NCI-H1417 treated with DMSO at 0.1 percent for 48 hours (cell line): ENCODE measurements at regions not wholly inside any gene's neighbourhood (a gene's known extent, or its start where the extent isn't known, plus 50 kb on each side); places are given as distances from the start of the nearest gene placed in this dataset.
"Not testable (repeated sequence)": the region's sequence is repeated elsewhere in the genome, so short reads cannot be mapped to it uniquely, and the experiment has no call there.

Source experiments
- DNase-seq: peaks from one replicate; lab custom pipeline; 2025; lab: John Stamatoyannopoulos, UW

DNA sequence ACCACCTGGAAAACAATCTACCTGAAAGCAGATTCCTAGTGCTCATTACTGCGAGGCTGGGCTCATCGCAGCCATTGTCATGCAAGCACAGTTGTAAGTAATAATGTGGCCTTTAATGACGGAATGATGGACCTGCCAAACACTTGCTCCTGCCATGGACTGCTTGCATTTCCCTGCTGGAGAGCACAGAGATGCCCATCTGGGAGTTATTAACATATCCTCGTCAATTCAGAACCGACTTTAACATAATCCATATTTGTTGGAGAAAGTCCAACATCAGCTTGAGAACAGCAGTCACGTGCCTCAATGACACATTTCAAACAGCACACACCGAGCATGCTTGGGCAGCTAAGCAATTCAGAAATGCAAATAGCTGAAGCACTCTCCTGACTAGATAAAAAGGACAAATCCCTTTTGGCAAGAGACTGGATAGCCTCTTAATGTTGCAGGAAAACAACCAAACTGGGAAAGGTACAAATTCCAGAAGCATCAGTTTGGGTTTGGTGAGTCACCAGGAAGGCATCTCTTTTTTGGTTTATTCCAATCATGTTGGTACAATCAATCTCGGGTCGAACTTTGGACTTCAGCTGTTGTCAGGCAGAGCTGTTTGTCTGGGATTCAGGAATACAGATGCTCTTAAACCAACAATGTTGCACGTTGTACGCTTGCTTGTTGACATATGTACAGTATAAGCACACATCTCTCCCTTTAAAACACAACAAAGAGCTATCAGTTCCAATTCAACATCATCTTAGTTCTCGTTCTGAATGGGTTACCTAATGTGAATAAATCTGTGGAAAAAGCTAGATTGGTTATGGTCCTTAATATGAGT lies 395.8 kb downstream of the LNPK start:
- no peak for DNase-seq

DNA sequence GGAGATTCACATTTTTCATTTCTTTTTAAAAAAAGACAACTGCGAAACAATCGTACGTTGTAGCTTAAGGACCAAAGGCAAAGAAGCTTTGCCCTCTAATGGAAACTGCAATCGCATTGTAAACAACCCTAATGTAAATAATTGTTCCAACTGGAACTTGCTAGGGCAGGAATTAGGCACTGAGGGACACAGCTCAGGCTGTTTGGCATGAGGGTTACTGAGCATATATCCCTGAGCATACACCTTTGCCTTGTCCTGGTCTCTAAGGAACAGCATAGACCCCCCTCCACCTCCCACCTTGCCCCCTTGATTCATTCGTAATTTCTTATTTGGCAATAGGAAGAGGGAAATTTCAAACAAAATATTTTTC lies 396.4 kb downstream of the LNPK start:
- DNase-seq: no peak

DNA sequence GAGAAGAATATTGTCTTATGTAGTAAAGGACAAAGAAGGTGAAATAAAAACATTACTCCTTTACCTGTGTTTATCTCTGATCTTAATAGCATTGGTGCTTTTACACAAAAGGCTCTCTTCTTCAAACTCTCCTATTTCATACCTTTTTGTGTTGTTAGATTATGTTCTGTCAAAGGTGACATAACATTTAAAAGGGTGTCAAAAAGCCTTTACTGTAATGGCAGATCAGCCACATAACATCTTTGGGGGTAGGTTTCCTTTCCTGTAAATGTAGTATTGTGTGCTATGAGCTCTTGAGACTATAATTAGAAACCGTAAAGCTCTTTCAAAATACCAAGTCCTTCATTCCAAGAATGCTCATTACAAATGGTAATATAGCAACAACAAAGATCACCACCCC lies 400.1 kb downstream of the LNPK start:
- DNase-seq: no peak

DNA sequence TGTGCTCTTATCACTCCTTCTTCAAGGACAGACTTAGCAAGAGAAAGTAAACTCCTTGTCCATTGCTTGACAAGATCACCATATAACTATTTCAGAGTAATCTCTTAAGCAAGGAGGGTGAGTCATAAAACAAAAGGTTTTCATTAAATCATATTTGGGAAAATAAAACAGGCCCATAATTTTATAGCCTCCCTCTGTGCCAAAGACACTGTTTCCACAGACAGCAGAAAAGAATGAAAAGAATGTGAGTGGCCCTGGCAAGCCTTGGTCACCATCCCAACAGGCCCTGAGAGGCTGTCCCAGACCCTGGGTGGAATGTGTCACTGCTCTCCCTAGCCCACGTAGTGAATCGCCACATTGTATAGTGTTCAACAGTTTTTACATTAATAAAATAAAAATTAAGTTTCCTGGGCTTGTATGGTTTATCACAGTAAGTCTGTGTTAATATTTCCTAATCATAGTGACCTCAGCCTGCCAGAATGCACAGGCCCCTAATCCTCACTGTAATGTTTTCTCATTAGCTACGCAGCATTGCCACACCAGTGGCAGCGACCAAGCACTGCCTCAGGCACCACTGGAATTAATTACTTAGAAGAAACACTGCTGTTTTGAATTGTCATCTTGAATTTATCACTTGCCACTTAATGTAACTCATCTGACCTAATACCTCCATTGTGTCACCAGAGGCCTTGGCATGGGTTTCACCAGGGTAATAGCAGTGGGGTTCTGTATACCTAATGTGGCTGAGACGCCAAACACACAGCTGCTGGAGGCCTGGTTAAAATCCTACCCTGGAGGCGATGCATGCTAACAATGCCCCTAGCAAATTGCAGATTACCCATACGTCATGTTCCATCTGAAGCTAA lies 401.9 kb downstream of the LNPK start:
- DNase-seq: peak; percentile 46

DNA sequence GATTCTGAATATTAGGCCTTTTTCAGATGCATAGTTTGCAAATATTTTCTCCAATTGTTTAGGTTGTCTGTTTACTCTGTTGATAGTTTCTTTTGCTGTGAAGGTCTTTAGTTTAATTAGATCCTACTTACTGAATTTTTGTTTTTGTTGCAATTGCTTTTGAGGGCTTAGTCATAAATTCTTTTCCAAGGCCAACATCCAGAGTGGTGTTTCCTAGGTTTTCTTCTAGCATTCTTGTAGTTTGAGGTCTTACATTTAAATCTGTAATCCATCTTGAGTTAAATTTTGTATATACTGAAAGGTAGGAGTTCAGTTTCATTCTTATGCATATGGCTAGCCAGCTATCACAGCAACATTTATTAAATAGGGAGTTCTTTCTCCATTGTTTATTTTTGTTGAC lies 404.8 kb downstream of the LNPK start:
- DNase-seq: no peak

DNA sequence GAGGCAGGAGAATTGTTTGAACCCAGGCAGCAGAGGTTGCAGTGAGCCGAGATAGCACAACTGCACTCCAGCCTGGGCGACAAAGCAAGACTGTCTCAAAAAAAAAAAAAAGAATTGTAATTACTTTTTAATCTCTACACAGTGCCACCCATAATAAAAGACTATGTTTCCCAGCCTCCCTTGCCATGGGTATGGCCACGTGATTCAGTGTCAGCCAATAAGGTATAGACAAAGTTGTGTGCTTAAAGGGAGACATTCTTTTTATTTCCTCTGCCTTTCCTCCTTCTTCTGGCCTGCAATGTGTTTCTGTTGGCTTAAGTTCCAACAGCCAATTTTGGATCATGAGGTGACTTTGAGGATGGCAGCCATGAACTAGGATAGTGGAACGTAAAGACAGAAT lies 406.9 kb downstream of the LNPK start:
- DNase-seq: no peak

DNA sequence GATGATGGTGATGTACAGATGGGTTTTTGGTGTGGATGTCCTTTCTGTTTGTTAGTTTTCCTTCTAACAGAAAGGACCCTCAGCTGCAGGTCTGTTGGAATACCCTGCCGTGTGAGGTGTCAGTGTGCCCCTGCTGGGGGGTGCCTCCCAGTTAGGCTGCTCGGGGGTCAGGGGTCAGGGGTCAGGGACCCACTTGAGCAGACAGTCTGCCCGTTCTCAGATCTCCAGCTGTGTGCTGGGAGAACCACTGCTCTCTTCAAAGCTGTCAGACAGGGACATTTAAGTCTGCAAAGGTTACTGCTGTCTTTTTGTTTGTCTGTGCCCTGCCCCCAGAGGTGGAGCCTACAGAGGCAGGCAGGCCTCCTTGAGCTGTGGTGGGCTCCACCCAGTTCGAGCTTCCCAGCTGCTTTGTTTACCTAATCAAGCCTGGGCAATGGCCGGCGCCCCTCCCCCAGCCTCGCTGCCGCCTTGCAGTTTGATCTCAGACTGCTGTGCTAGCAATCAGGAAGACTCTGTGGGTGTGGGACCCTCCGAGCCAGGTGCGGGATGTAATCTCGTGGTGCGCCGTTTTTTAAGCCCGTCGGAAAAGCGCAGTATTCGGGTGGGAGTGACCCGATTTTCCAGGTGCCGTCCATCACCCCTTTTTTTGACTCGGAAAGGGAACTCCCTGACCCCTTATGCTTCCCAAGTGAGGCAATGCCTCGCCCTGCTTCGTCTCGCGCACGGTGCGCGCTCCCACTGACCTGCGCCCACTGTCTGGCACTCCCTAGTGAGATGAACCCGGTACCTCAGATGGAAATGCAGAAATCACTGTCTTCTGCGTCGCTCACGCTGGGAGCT lies 408.2 kb downstream of the LNPK start:
- DNase-seq: not testable (repeated sequence)

DNA sequence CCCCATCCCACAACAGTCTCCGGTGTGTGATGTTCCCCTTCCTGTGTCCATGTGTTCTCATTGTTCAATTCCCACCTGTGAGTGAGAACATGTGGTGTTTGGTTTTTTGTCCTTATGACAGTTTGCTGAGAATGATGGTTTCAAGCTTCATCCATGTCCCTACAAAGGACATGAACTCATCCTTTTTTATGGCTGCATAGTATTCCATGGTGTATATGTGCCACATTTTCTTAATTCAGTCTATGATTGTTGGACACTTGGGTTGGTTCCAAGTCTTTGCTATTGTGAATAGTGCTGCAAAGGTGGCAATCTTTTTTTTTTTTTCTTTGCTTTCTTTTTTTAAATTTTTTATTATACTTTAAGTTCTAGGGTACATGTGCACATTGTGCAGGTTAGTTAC lies 406.7 kb upstream of the ATP5MC3 start:
- not testable (repeated sequence) for DNase-seq

DNA sequence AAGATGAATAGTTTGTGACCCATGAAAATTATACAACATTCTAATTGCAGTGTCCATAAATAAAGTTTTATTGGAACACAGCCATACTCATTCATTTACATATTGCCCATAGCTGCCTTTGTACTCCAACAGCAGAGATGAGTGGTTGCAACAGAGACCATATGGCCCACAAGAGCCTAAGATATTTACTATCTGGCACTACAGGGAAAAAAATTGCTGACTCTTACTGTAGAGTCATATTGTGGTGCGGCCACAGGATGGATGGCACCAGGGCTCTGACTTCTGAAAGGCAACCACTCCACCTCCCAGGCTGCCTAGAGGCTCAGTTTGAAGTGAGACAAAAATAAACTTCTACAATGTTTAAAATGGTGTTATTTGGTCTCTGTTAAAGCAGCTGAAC lies 404.0 kb upstream of the ATP5MC3 start:
- no peak for DNase-seq

DNA sequence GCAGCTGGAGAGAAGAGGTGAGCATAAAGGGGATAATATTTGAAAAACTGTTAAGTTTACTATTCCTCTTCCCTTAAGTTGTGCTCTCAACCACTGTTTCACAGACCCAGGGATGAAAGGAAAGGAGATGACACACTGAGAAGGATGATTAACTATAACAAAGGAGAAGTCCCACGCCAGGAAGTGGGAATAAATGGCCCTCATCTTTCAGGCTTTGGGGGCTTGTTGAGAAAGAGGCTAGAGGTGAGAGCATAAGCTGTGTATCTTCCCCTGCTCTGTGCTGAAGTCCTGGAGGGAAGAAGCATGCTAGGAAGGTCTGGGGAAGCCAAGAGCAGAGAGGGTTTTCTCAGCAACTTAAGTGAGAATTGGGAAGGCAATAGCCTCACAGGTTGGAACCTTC lies 399.1 kb upstream of the ATP5MC3 start:
- no peak for DNase-seq

DNA sequence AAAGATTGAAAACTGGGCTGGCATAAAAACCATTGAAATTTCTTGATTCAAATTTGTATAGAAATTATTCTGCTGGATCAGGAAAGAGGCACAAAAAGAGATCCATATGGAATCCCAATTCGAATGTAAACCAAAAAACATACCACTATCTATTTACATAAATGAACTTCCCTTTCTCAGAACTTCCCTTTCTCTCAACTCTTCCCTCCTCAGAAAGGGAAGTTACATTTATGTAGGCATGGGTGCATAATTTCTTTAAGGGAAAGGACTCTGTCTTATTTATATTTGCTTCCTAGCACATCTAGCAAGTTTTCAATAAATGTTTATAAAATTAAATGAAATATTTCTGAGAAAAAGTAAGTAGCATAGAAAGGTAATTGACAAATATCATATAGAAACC lies 398.1 kb upstream of the ATP5MC3 start:
- no peak for DNase-seq

DNA sequence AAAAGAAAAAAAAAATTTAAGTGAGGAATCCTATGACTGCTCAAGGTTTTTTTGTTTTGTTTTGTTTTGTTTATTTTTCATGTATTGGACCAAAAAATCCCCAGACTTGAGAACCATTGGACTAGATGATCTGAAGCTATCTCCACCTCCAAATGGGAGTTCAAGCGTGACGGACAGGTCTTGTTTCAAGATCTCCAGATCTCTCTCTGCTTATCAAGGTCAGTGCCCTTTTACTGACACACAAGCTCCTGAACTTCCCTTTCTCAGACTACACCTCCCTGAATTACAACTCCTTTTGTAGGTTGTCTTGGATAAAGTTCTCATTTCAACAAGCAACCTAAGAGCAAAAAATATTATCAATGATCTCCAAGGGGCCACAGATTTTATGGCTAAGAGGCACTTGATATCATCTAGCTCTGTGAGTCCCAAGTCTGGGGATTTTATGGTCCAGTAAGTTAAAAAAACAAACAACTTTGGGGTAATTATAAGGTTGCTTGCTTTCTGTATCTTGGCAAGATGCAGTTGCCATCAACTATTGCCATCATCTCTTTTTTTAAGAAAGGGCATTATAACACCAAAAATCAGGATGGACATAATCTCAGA lies 396.0 kb upstream of the ATP5MC3 start:
- DNase-seq: no peak

DNA sequence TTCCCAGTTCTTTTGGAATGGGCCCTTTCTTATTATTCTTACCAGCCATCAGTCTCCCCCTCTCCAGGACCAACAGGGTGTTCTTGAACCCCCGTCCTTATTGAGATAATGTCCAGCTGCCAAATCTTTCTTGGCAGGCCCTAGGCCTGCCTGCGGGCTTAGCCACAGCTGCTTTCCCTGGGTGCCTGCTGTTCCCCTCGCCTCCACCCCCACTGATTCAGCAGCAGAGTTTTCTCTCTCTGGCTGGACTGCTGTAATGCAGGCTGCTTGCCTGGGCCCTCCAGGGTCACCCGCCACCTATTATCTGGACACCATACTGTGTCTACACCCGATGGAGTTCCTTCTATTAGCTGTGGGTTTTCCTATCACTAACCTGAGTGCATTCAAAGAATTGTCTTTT lies 395.4 kb upstream of the ATP5MC3 start:
- DNase-seq: no peak

DNA sequence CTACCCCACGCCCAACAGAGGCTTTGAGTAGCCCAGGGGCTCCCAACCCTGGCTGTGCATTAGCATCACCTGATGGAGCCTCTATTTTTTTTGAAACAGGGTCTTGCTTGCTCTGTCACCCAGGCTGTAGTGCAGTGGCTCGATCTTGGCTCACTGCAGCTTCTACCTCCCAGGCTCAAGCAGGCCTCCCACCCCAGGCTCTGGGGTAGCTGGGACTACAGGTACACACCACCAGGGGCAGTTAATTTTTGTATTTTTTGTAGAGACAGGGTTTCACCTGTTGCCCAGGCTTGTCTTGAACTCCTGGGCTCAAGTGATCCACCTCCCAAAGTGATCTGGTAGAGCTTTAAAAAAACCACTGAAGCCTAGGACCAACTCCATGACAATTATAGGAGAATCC lies 394.8 kb upstream of the ATP5MC3 start:
- no peak for DNase-seq

DNA sequence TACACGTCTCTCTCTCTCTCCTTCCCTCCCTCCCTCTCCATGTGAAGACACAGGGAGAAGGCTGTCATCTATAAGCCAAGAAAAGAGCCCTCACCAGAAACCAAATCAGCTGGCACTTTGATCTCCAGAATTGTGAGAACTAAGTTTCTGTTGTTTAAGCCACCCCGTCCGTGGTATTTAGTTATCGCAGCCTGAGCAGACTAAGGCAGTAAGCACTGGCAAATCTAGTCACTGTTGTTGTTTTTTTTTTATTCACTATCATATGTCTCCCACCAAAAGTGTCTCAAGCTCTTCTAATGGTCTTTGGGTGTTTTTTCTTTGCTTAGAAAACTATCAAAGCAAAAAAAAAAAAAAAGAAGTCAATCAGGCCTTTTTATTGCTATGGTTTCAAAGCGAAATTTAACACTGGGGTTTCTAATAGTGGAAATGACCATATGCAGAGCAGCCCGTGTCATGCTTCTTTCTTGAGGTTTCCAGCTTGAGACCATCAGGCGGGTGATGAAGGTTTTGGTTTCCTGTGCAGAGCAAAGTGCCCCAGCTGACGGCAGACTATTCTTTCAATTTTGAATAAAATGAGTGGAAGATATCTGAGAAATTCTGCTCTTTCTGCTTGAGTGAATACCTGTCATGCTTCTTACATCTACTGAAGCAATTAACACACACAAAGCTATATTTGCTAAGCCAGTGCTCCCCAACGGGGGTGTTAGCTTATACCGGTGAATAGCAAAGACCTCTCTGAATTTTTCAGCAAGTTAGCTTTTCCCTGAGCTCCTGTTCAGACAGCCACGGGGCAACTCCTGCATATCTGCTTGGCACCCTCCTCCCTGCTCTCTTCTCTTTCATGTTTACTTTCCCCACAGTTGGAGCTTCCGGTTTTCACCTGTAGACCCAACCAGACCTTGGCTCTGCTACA lies 394.1 kb upstream of the ATP5MC3 start:
- no peak for DNase-seq

DNA sequence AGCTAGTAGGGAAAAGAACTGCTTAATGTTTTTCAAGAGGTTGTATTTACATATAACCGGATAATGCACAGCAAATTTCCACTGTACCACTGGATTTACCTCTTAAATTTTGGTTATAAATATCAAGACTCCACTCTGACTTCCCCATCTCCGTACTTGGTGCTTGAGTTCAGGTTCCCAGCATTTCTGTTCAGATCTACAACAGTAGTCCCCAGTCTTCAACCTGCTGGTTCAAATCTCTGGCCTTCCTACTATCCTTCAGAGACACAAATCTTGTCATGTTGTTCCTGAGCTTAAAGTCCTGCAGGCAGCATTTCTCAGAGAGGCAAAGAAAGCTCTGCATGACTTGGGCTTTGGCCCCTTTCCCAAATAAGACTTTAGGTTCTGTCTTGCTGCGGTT lies 392.6 kb upstream of the ATP5MC3 start:
- no peak for DNase-seq

DNA sequence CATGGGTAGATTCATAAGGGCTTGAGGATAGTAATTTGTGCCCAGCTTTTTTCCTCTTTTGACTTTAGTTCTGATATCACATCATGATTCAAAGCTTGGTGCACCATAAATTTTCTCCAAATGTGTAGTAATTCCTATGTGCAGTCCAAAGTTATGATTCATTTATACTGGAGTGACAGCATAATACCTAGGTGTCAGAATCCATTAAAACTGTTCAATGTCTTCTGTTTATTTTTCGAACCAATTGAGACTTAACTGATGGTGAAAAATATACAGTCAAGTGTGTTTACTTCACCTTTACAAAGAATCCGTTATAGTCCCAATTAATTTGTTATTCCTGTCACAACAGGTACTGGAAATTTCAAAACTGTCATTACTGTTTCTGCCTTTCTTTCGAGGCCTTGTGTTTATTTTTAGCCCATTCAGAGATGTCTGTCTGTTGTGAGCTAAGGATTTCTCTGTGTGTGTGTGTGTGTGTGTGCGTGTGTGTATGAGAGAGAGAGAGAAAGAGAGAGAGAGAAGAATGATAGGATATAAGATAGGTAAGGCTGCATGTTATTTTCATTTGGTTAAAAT lies 389.7 kb upstream of the ATP5MC3 start:
- DNase-seq: peak; percentile 62

DNA sequence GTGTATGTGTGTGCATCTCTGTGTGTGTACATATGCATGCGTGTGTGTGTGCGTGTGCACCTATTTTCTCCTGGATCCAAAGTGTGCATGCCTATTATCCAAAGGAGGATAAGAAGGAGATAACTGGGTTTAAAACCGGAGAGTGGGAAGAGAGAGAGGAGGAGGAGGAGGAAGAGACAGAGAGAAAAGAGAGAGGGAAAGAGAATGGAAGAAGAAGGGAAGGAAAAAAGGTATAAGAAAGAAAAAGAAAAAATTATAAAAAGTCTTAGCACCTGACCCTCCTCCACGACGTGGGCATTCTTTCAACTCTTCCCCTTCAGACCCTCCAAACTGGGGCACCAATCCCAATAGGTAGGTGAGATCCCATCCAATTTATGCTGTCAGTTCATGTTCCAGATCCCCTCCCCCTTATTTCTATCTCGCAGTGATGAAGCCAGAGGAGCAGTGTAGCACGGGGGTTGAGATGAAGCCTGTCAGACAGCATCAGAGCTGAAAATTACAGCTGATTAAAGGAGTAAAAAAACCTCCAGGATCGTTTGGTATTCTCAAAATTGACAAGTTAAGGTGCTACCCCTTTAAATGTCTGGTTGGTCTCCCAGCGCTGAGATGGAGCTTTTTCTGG lies 386.7 kb upstream of the ATP5MC3 start:
- DNase-seq: no peak

DNA sequence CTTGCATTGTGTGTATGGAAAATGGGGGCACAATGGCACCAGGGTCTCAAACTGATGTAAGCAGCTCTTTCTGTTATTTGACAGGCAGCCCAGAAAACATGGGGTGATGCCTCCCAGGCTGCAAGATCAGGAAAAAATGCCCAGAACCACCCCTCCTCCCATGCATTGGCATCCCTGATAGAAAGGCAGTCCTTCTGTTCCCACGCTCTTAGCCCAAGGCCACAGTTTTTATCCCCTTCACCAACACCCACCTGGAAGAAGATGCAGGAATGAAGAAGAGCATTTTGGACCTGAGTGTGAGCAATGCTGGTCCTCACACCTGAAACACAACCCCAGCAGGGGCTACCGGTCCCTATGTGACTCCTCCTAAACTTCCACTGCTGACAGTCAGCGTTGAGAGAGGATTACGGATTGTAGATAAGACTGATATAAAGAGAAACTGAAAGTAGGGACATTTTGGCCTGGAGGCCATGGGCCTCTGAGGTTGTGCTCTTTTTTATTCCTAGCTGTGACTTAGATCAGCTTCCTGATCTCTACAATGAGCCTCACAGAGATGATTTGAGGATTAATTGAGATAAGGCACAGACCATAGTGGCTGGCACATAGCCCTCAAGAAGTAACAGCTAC lies 386.0 kb upstream of the ATP5MC3 start:
- DNase-seq: no peak
